ENCODE measurements at regions not wholly inside any gene's neighbourhood (a gene's known extent, or its start where the extent isn't known, plus 50 kb on each side); places are given as distances from the start of the nearest gene placed in this dataset.

DNA sequence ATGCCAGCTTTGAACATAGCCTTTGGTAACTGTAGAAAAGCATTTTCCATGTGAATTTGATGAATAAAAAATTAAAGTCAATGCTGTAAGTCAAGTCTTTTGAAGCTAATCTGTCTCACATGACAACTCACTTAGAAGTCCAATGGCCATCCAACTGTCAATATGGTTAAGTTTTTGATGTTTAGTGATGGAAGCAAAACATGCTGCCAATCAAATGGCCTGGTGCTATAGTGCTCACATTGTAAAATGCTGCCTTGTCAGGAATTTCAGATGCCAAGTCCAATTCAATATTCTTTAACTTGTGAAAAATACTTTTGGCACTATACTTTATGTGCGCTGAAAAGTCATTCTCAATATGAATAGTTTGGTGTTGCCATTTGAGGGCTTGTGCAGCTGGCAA lies 1361.8 kb upstream of the ALCAM start:
- FAIRE-seq = no peak
- H3K18ac ChIP-seq (ENCODE audit: extremely low read depth, low read length) = no peak overlapping the region
- H3K27me3 ChIP-seq (replicated peaks in 1 of 4; ENCODE audit: control insufficient read depth in 3 of 4, extremely low read depth in 1 of 4, insufficient read depth in 3 of 4, low read length in 3 of 4) = no peaks in the 10 kb centered on the region
- no peak overlapping the region for H3K23ac ChIP-seq (ENCODE audit: insufficient read length)
- no peaks in the 10 kb centered on the region for H4K20me1 ChIP-seq (replicated peaks in 1 of 2; ENCODE audit: control insufficient read depth in 1 of 2, insufficient read depth in 2 of 2, low read length in 2 of 2)
- H4K8ac ChIP-seq (ENCODE audit: extremely low read depth, insufficient read depth, low read length) = no peak overlapping the region
- H3K79me2 ChIP-seq (ENCODE audit: control insufficient read depth in 1 of 2, insufficient read depth in 2 of 2, low read length in 2 of 2) = no peaks in the 10 kb centered on the region
- no peak overlapping the region for H3K4ac ChIP-seq (replicated peaks; ENCODE audit: insufficient read length, low read depth, low read length)
- H3K4me3 ChIP-seq (ENCODE audit: extremely low read depth in 1 of 4, insufficient read depth in 2 of 4, low read depth in 3 of 4, low read length in 4 of 4) = no peak overlapping the region
- ChIA-PET CTCF (ENCODE audit: partially characterized antibody) (interaction anchor here (1.5 kb wide), 1 partner anchor 12 kb away, joined by 5 read pairs; no protein-coding TSS in a partner anchor), POLR2A (ENCODE audit: partially characterized antibody) (no interaction called here)
- no peak overlapping the region for H2AFZ ChIP-seq (ENCODE audit: low read length)
- H2AK5ac ChIP-seq (ENCODE audit: low read depth, low read length) = no peak overlapping the region
- no peaks in the 10 kb centered on the region for H3K36me3 ChIP-seq (ENCODE audit: control insufficient read depth in 2 of 4, insufficient read depth in 4 of 4, low read length in 3 of 4)
- no peak overlapping the region for H3K27ac ChIP-seq (ENCODE audit: low read depth, low read length)
- H3K4me2 ChIP-seq (ENCODE audit: insufficient read depth in 1 of 2, low read depth in 2 of 2, low read length in 2 of 2) = no peak overlapping the region
- no peaks in the 10 kb centered on the region for H3K9me3 ChIP-seq (ENCODE audit: insufficient read depth in 2 of 2, low read depth in 1 of 2, low read length in 1 of 2)
- WGBS, 2 experiments (ENCODE audit: extremely low coverage in 1 of 2, insufficient coverage in 1 of 2, insufficient read length in 1 of 2, insufficient replicate concordance in 2 of 2, low coverage in 1 of 2, low lambda C conversion rate in 2 of 2, missing lambda C conversion rate in 1 of 2) = 85% methylated on average over 1 of the region's 1 CpG; no CpG with 5 or more reads in 1 of the 2 experiments
- no peak overlapping the region for H4K91ac ChIP-seq (replicated peaks; ENCODE audit: insufficient read length, low read length)
- H2BK20ac ChIP-seq (ENCODE audit: low read length) = no peak overlapping the region
- no peaks in the 10 kb centered on the region; the same call in 1 of the 2 replicates for H3K23me2 ChIP-seq (ENCODE audit: low read depth, low read length)
- no peak overlapping the region for H4K5ac ChIP-seq (ENCODE audit: insufficient read length, low read depth, low read length)
- peak overlapping the region in 1 of 4 experiments; percentile 4; a peak in 1 of 7 replicates for H3K9ac ChIP-seq (replicated peaks in 1 of 4; ENCODE audit: extremely low read depth in 1 of 4, low read depth in 3 of 4, low read length in 3 of 4)
- TF ChIP-seq, protein P1, sequence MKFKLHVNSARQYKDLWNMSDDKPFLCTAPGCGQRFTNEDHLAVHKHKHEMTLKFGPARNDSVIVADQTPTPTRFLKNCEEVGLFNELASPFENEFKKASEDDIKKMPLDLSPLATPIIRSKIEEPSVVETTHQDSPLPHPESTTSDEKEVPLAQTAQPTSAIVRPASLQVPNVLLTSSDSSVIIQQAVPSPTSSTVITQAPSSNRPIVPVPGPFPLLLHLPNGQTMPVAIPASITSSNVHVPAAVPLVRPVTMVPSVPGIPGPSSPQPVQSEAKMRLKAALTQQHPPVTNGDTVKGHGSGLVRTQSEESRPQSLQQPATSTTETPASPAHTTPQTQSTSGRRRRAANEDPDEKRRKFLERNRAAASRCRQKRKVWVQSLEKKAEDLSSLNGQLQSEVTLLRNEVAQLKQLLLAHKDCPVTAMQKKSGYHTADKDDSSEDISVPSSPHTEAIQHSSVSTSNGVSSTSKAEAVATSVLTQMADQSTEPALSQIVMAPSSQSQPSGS (IDR thresholded peaks at IDR 0.05; ENCODE audit: low read length) = no peak
- TF ChIP-seq RFX5 (IDR thresholded peaks at IDR 0.05; ENCODE audit: borderline replicate concordance, low read depth, low read length) (no peak), JUN (IDR thresholded peaks at IDR 0.05; ENCODE audit: low read depth, low read length) (no peak)
- TF ChIP-seq, protein P2, sequence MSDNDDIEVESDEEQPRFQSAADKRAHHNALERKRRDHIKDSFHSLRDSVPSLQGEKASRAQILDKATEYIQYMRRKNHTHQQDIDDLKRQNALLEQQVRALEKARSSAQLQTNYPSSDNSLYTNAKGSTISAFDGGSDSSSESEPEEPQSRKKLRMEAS (IDR thresholded peaks at IDR 0.05) = no peak
- no peak overlapping the region for H3K14ac ChIP-seq (ENCODE audit: insufficient read length)
- H2BK12ac ChIP-seq (ENCODE audit: low read depth, low read length) = no peak overlapping the region
- H3K4me1 ChIP-seq (replicated peaks in 1 of 4; ENCODE audit: control insufficient read depth in 3 of 4, insufficient read depth in 4 of 4, low read length in 3 of 4) = no peaks in the 10 kb centered on the region
- H2BK120ac ChIP-seq (replicated peaks; ENCODE audit: low read depth, low read length) = no peak overlapping the region
- DNase-seq (ENCODE audit: low read depth in 1 of 2, low spot score in 2 of 2) = no peak
- no peaks in the 10 kb centered on the region for H3K79me1 ChIP-seq (ENCODE audit: low read depth, low read length)
- H3K56ac ChIP-seq (replicated peaks; ENCODE audit: insufficient read length, low read depth, low read length) = no peak overlapping the region
- H2BK5ac ChIP-seq (ENCODE audit: low read depth, low read length) = no peak overlapping the region
- no peak overlapping the region for H2BK15ac ChIP-seq (ENCODE audit: low read length)
